Right renal pelvis (tissue), 4 donors: ENCODE measurements at regions not wholly inside any gene's neighbourhood (a gene's known extent, or its start where the extent isn't known, plus 50 kb on each side); places are given as distances from the start of the nearest gene placed in this dataset.

Source experiments
- DNase-seq, 4 donors: peaks; one replicate each; pipeline ENCODE4 v3.0.0-alpha.2; 2013; ENCODE audit warnings: low read depth in 4 of 4, low spot score in 3 of 4, missing footprints in 1 of 4

- DNase-seq = no peak
These were observed 179.0 kb downstream of the ADGRA3 start for GRCh38 chr4:22336822-22337221.

- no peak for DNase-seq
These were observed 181.7 kb downstream of the ADGRA3 start for GRCh38 chr4:22334155-22334554.

DNA sequence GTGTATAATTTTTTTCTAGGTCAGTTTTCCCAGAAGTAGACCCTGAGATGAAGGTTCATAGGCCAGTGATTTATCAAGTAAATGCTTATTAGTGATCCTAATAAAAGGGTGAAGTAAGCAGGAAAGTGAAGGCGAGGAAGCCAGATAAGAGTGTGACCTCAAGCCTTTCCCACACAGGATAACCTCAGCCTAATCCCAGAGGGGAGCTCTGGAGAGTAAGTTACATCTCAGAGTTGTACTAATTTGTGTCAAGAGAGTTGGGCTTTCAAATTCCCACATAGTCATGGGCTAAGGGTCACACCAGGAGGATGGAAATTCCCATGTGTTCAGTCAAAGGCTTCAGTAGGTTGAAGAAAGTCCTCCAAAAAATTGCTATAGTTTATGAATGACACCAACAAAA, 191.4 kb downstream of the ADGRA3 start:
- DNase-seq = no peak

GRCh38 chr4:22323691-22324090, 192.2 kb downstream of the ADGRA3 start:
- DNase-seq = no peak

- no peak for DNase-seq
These were observed 192.9 kb downstream of the ADGRA3 start for GRCh38 chr4:22322996-22323395.

GRCh38 chr4:22315628-22316027, 200.2 kb downstream of the ADGRA3 start:
- no peak for DNase-seq

DNA sequence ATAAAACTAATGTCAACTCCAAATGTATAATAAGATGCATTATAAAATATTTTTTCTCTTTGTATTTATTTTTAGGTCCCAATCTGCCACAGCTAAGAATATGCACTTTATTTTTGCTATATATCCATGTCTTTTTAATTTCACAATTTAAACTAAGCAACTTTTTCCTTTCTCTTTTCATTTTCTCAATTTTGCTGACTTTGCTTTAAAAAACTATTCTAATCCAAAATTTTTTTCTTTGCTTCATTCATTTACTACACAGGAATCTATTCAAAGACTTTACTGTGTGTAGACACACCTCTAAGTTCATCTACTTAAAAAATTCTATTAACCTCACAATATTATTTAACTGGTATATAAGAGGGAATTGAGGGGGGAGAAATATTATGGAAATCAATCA, 201.9 kb downstream of the ADGRA3 start:
- no peak for DNase-seq

GRCh38 chr4:22312113-22312512, 203.8 kb downstream of the ADGRA3 start:
- DNase-seq = no peak

- no peak for DNase-seq
These were observed 214.6 kb downstream of the ADGRA3 start for GRCh38 chr4:22301253-22301652.

DNA sequence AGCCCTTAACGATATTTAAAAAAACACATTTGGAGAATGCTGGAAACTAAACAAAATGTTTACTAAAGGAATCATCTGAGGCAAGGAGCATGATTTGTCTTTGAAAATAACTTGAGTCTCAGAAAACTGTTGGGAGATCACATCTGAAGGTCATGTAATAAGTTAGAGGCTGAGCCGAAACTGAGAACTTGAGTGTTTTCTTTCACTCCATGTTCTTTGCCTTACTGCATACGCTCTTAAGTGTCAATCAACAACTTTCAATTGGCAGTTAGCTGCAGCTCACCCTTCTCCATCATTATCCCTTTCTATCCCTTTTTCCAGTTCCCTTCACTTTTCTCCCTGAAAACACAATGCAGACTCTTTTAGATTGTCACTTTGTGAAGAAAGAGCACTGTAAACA, 216.2 kb downstream of the ADGRA3 start:
- DNase-seq = no peak

DNA sequence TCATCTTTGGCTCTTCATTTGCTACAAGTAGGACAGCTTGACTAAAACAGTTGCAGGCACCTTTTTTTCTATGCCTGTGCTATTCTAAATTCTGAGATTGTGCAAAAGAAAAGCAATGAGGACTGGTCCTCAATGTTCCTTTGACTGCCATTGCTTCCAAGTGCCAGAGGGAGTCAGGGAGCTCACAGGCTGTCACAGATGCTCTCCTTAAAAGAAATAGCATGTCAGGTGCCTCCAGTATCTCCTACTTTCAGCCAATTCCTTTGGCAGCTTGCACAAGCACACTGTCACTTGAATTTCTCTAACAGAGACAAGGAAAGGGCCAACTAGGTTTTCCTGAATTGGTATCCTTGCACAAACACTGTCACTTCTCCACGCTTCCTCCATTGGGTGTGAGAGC, 228.2 kb downstream of the ADGRA3 start:
- no peak for DNase-seq

DNA sequence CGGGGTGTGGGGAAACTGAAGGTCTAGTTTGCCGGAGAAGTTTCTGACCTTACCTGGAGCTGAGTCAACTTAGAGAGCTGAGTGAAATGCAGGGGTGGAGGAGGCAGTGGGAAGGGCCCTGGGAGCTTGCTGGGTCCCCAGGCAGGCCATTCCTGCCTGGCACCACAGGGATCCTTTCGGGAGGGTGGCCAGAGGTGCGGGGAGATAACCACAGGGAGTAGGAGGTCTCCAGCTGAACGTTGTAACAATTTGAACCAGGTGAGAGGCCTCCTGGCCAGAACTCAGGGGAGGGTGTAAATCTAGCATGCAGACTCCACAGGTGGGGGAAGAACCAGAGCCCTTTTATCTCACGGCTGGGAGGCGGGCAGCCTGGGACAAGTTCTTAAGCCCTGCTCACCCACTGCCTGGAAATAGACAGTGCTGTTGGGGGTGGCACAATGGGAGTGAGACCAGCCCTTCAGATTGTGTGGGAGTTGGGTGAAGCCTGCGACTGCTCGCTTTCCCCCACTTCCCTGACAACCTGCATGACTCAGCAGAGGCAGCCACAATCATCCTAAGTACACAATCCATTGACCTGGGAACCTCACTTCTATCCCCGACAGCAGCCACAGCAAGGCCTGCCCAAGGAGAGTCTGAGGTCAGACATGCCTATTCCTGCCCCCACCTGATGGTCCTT, 247.4 kb downstream of the ADGRA3 start:
- DNase-seq = no peak

- DNase-seq = no peak
These were observed 251.6 kb downstream of the ADGRA3 start for GRCh38 chr4:22264261-22264660.

- DNase-seq = no peak
These were observed 262.4 kb downstream of the ADGRA3 start for GRCh38 chr4:22253431-22253830.

GRCh38 chr4:22246847-22247246, 269.0 kb downstream of the ADGRA3 start:
- no peak for DNase-seq

- DNase-seq = no peak
These were observed 270.6 kb downstream of the ADGRA3 start for GRCh38 chr4:22245294-22245693.

DNA sequence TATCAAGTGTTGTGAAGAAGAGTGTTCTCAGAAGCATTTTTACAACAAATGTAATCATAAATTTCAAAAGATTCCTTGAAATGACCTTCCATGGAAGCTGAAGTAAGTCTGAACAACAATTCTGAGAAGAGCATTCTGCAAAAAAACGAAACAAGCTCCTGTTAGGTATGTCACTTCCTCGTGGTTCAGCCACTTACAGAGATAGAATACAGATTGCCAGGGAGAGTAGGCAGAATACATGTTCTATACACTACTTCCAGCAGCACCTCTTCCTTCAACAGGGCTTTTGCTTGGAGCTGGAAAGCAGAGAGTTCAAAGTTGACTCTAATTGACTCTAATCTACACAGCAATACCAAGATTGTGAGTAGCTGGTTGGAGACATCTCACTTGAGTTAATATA, 274.5 kb downstream of the ADGRA3 start:
- no peak for DNase-seq

- no peak for DNase-seq
These were observed 275.1 kb downstream of the ADGRA3 start for GRCh38 chr4:22240814-22241213.

- DNase-seq = no peak
These were observed 277.1 kb downstream of the ADGRA3 start for GRCh38 chr4:22238742-22239141.

- no peak for DNase-seq
These were observed 277.9 kb downstream of the ADGRA3 start for GRCh38 chr4:22237846-22238494.

GRCh38 chr4:22237155-22237751, 278.6 kb downstream of the ADGRA3 start:
- DNase-seq = no peak

DNA sequence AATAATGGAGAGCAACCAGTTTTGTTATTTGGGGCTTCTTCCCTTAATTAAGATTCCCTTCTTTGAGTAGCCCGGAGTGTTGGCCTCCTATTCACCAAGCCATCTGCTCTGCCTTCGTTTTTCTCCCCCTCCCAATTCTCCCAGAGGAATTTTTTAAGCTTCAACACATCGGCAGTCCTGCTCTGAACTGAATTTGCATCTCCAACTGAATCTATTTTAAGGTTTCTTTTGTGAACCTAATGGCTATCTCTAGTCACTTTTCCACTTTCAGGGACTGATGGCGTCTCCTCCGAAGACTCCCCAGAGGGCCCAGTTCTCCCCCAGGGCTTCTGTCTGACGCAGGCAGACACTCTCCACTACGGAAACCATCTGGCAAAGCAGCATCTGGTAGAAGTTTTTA, 280.2 kb downstream of the ADGRA3 start:
- no peak for DNase-seq
